ENCODE measurements at regions not wholly inside any gene's neighbourhood (a gene's known extent, or its start where the extent isn't known, plus 50 kb on each side); places are given as distances from the start of the nearest gene placed in this dataset.
A peak's percentile ranks its signal among the peaks of the same experiment; 100 is the strongest.

DNA sequence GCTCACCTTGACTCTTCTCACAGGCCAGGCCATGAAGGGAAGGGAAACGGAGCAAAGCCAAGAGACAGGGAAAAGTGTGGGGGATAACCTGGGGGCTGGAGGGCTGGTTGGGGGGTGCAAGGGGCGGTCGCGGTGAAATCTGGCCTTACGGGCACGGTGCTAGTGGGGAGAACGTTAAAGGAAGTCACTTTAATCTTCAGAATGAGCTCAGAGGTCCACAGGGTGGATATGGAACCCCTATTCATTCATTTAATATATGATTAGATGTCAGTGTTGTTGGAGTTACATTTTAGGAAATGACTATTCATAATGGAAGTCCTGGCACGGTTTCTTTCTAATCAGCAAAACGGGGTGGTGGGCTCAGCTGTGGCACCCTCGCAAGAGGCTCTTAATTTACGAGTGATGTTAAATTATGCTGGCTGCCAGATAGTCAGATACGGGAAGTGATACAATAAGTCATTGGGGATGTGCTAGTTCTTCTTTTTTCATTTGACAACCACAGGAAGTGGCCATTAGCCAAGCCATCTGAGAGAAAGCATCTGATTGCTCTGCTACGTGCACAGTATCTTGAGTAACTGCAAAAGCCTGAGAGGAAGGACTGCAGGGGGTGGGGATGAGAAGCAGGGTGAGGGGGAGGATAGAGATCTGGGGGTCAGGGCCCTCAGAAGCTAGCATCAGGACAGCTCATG, 253.0 kb downstream of the QKI start:
- in situ Hi-C loops (cut with HindIII; ENCODE audit: extremely low pct_ligation_motif_present, low pct_unique_long_range_greater_than_20kb), result no loop called here
- TF ChIP-seq RFX3 (CRISPR knock-in tag; IDR thresholded peaks at IDR 0.05), result no peak
- TF ChIP-seq, protein P1, sequence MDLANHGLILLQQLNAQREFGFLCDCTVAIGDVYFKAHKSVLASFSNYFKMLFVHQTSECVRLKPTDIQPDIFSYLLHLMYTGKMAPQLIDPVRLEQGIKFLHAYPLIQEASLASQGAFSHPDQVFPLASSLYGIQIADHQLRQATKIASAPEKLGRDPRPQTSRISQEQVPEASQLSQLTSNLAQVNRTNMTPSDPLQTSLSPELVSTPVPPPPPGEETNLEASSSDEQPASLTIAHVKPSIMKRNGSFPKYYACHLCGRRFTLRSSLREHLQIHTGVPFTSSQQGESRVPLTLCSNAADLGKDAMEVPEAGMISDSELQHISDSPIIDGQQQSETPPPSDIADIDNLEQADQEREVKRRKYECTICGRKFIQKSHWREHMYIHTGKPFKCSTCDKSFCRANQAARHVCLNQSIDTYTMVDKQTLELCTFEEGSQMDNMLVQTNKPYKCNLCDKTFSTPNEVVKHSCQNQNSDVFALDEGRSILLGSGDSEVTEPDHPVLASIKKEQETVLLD (CRISPR knock-in tag; IDR thresholded peaks at IDR 0.05; ENCODE audit: low read depth), result no peak
- no peak for TF ChIP-seq MAFF (IDR thresholded peaks at IDR 0.05; ENCODE audit: low read depth, low read length)
- TF ChIP-seq, protein P2, sequence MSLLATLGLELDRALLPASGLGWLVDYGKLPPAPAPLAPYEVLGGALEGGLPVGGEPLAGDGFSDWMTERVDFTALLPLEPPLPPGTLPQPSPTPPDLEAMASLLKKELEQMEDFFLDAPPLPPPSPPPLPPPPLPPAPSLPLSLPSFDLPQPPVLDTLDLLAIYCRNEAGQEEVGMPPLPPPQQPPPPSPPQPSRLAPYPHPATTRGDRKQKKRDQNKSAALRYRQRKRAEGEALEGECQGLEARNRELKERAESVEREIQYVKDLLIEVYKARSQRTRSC (CRISPR knock-in tag; IDR thresholded peaks at IDR 0.05; ENCODE audit: low read depth), result no peak
- TF ChIP-seq SMAD9 (CRISPR knock-in tag; IDR thresholded peaks at IDR 0.05), result no peak
- TF ChIP-seq ELF1 (CRISPR knock-in tag; IDR thresholded peaks at IDR 0.05), result no peak

DNA sequence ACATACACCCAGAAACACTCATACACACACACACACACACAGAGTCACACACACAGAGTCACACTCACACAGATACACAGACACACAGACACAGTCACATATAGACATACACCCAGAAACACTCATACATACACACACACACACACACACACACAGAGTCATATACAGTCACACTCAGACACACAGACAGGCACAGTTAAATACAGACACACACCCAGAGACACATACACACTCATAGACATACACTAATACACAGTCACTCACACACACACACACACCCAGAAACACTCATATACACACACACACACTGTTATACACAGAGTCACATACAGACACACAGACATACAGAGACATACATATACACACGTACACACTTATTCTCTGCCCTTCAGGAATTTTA, 250.9 kb downstream of the QKI start:
- FAIRE-seq, result peak; percentile 69
- Histone ChIP-seq H2AFZ (ENCODE audit: low read length) (no peak overlapping the region), H3K9ac (ENCODE audit: insufficient read depth, low read depth, low read length) (no peak overlapping the region), H3K36me3 (replicated peaks in 1 of 2; ENCODE audit: control insufficient read depth in 1 of 2, insufficient read depth in 2 of 2, low read length in 2 of 2) (no peaks in the 10 kb centered on the region), H3K4me1 (ENCODE audit: insufficient read depth, low read length) (no peaks in the 10 kb centered on the region), H4K20me1 (ENCODE audit: insufficient read depth, low read length) (no peaks in the 10 kb centered on the region), H3K27me3 (ENCODE audit: control insufficient read depth in 1 of 2, insufficient read depth in 2 of 2, low read length in 2 of 2) (peaks cover 0 to 20% of the 10 kb centered on the region in 2 experiments; a peak in 2 of 5 replicates), H3K9me3 (ENCODE audit: low read length) (no peaks in the 10 kb centered on the region), H3K4me2 (ENCODE audit: low read depth, low read length) (no peak overlapping the region), H3K4me3 (replicated peaks in 1 of 3; ENCODE audit: insufficient read depth in 1 of 3, low read depth in 2 of 3, low read length in 3 of 3) (no peak overlapping the region), H3K27ac (ENCODE audit: extremely low read length, insufficient read depth, low read length) (no peak overlapping the region), H3K79me2 (ENCODE audit: insufficient read depth, low read length) (no peaks in the 10 kb centered on the region)
- ATAC-seq, result no peak
- BruUV-seq (replicated peaks), result no TSS peak
- 4% methylated on average over 1 of the region's 1 CpG for WGBS (ENCODE audit: low lambda C conversion rate)
- ChIA-PET CTCF (ENCODE audit: low intra/inter-chr PET ratio, low total read pairs) (no interaction called here), POLR2A (no interaction called here)
- TF ChIP-seq MIER2 (CRISPR knock-in tag; IDR thresholded peaks at IDR 0.05) (no peak), ZNF282 (IDR thresholded peaks at IDR 0.05; ENCODE audit: partially characterized antibody) (peak; percentile 22), FOXK2 (IDR thresholded peaks at IDR 0.05) (0 out of 2 replicates have a peak, but pooled peaks have one; percentile 2), LCORL (IDR thresholded peaks at IDR 0.05) (0 out of 2 replicates have a peak, but pooled peaks have one; percentile 17), LCORL (CRISPR knock-in tag; IDR thresholded peaks at IDR 0.05) (no peak), PLRG1 (conservative IDR thresholded peaks at IDR 0.05) (0 out of 2 replicates have a peak, but pooled peaks have one; percentile 6), ZFP82 (CRISPR knock-in tag; IDR thresholded peaks at IDR 0.05; ENCODE audit: borderline replicate concordance) (no peak), ATF7 (IDR thresholded peaks at IDR 0.05) (0 out of 2 replicates have a peak, but pooled peaks have one; percentile 6), ATF7 (CRISPR knock-in tag; IDR thresholded peaks at IDR 0.05) (no peak)
- TF ChIP-seq, protein P3, sequence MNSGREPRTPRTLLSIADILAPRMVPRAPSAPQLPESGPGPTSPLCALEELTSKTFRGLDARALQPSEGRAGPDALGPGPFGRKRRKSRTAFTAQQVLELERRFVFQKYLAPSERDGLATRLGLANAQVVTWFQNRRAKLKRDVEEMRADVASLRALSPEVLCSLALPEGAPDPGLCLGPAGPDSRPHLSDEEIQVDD (CRISPR knock-in tag; IDR thresholded peaks at IDR 0.05; ENCODE audit: borderline replicate concordance), result no peak
- in situ Hi-C loops (cut with HindIII; ENCODE audit: extremely low pct_ligation_motif_present, low pct_unique_long_range_greater_than_20kb) (no loop called here), intact Hi-C loops (cut with micrococcal nuclease; ENCODE audit: unreplicated experiment) (no loop called here)
- no peak for DNase-seq (ENCODE audit: low spot score)

More for the DNA sequence above, 253.0 kb downstream of the QKI start:
- H3K27ac ChIP-seq (ENCODE audit: extremely low read length, insufficient read depth, low read length), result no peak overlapping the region
- DNase-seq (ENCODE audit: low spot score) (no peak), ATAC-seq (no peak), FAIRE-seq (no peak)
- no TSS peak for BruUV-seq (replicated peaks)
- intact Hi-C loops (cut with micrococcal nuclease; ENCODE audit: unreplicated experiment), result no loop called here
- H2AFZ ChIP-seq (ENCODE audit: low read length), result no peak overlapping the region
- CTCF ChIA-PET (ENCODE audit: low intra/inter-chr PET ratio, low total read pairs), result no interaction called here
- POLR2A ChIA-PET, result no interaction called here
- no peak overlapping the region for H3K4me2 ChIP-seq (ENCODE audit: low read depth, low read length)
- H3K9me3 ChIP-seq (ENCODE audit: low read length), result no peaks in the 10 kb centered on the region
- H4K20me1 ChIP-seq (ENCODE audit: insufficient read depth, low read length), result no peaks in the 10 kb centered on the region
- no peak overlapping the region for H3K4me3 ChIP-seq (replicated peaks in 1 of 3; ENCODE audit: insufficient read depth in 1 of 3, low read depth in 2 of 3, low read length in 3 of 3)
- H3K79me2 ChIP-seq (ENCODE audit: insufficient read depth, low read length), result no peaks in the 10 kb centered on the region
- H3K36me3 ChIP-seq (replicated peaks in 1 of 2; ENCODE audit: control insufficient read depth in 1 of 2, insufficient read depth in 2 of 2, low read length in 2 of 2), result no peaks in the 10 kb centered on the region
- no peak overlapping the region for H3K9ac ChIP-seq (ENCODE audit: insufficient read depth, low read depth, low read length)
- H3K27me3 ChIP-seq (ENCODE audit: control insufficient read depth in 1 of 2, insufficient read depth in 2 of 2, low read length in 2 of 2), result peaks cover 0 to 20% of the 10 kb centered on the region in 2 experiments; a peak in 2 of 5 replicates
- H3K4me1 ChIP-seq (ENCODE audit: insufficient read depth, low read length), result no peaks in the 10 kb centered on the region
- WGBS (ENCODE audit: low lambda C conversion rate), result 35% methylated on average over 13 of the region's 13 CpGs

Data from HepG2 (cell line).